ENCODE measurements at regions not wholly inside any gene's neighbourhood (a gene's known extent, or its start where the extent isn't known, plus 50 kb on each side); places are given as distances from the start of the nearest gene placed in this dataset.

DNA sequence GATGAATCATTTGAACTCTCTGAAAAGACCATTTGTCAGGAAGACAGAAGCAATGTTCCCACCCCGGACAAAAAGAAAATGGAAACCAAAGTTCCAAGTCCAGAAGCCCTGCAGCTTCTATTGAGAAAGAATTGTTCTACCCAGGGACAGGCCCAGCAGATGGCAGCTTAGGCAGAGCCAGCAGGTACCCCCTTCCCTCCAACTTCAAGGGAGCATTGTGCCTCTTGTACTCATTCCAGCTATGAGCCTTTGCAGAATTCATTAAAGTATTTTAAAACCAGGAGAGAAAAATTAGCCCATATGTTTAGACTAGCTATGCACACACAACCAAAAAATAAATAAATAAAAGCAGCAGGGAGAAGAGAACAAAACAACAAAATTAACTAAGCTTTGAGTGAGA, 85.2 kb upstream of the KCND3 start:
- no peak for TF ChIP-seq CTCF (conservative IDR thresholded peaks at IDR 0.05)
- Mint-ChIP-seq H3K4me3 (no peak overlapping the region), H3K27me3 (peaks cover 11% of the 10 kb centered on the region), H3K27ac (no peak overlapping the region), H3K4me1 (ENCODE audit: unreplicated experiment) (no peaks in the 10 kb centered on the region), H3K9me3 (no peaks in the 10 kb centered on the region), H3K36me3 (no peaks in the 10 kb centered on the region)
- no peak for DNase-seq (ENCODE audit: extremely low spot score, unreplicated experiment)

GRCh38 chr1:112075566-112075965, 86.1 kb upstream of the KCND3 start:
- H3K27me3 Mint-ChIP-seq, result peaks cover 12% of the 10 kb centered on the region
- TF ChIP-seq CTCF (conservative IDR thresholded peaks at IDR 0.05), result no peak
- no peaks in the 10 kb centered on the region for H3K9me3 Mint-ChIP-seq
- H3K27ac Mint-ChIP-seq, result no peak overlapping the region
- H3K36me3 Mint-ChIP-seq, result no peaks in the 10 kb centered on the region
- no peak for DNase-seq (ENCODE audit: extremely low spot score, unreplicated experiment)
- H3K4me3 Mint-ChIP-seq, result no peak overlapping the region
- no peaks in the 10 kb centered on the region for H3K4me1 Mint-ChIP-seq (ENCODE audit: unreplicated experiment)

GRCh38 chr1:112079446-112079845, 90.0 kb upstream of the KCND3 start:
- no peak overlapping the region for H3K27ac Mint-ChIP-seq
- no peak overlapping the region for H3K4me3 Mint-ChIP-seq
- TF ChIP-seq CTCF (conservative IDR thresholded peaks at IDR 0.05), result no peak
- H3K27me3 Mint-ChIP-seq, result peaks cover 15% of the 10 kb centered on the region
- no peak for DNase-seq (ENCODE audit: extremely low spot score, unreplicated experiment)
- H3K36me3 Mint-ChIP-seq, result no peaks in the 10 kb centered on the region
- no peaks in the 10 kb centered on the region for H3K4me1 Mint-ChIP-seq (ENCODE audit: unreplicated experiment)
- H3K9me3 Mint-ChIP-seq, result no peaks in the 10 kb centered on the region

- no peak for DNase-seq (ENCODE audit: extremely low spot score, unreplicated experiment)
- no peaks in the 10 kb centered on the region for H3K36me3 Mint-ChIP-seq
- TF ChIP-seq CTCF (conservative IDR thresholded peaks at IDR 0.05), result no peak
- H3K27ac Mint-ChIP-seq, result no peak overlapping the region
- no peaks in the 10 kb centered on the region for H3K4me1 Mint-ChIP-seq (ENCODE audit: unreplicated experiment)
- no peaks in the 10 kb centered on the region for H3K9me3 Mint-ChIP-seq
- peaks cover 27% of the 10 kb centered on the region for H3K27me3 Mint-ChIP-seq
- no peak overlapping the region for H3K4me3 Mint-ChIP-seq
Measured at GRCh38 chr1:112083487-112083886, 94.0 kb upstream of the KCND3 start.

DNA sequence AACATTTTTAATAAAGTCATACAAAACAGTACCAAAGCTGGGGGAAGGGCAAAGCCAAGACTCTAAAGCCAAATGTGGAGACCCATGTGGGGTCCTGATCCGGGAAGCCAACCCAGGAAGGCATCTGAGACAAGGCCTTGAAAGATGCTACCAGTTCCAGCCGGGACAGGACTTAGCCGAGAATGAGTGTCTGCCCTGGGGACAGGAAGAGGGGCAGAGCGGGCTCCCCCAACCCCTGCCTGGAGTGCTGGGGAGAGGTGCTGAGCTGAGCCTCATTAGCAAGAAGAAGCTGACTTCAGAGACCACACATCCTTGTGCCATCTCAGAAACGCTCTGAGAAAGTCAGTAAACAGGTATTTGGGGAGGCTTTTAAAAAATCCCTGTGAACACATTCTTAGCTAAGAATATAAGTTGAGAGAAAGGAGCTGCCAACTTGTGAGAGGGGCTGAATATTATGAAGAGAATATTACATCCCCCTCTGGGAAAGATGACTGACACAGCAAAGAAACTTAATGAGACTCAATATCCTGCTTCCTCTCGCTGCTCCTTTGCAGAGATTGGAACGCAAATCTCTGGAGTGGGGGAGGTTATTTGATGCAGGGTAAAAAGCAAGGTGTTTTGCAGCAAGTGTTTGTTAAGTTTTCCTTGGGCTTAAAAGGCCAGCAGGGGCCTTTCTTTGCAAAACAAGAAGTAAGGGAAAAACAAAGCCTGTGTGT, 103.3 kb upstream of the KCND3 start:
- H3K36me3 Mint-ChIP-seq, result no peaks in the 10 kb centered on the region
- no peaks in the 10 kb centered on the region for H3K9me3 Mint-ChIP-seq
- H3K27me3 Mint-ChIP-seq, result peaks cover 54% of the 10 kb centered on the region
- no peak for TF ChIP-seq CTCF (conservative IDR thresholded peaks at IDR 0.05)
- H3K4me3 Mint-ChIP-seq, result no peak overlapping the region
- DNase-seq (ENCODE audit: extremely low spot score, unreplicated experiment), result no peak
- H3K27ac Mint-ChIP-seq, result no peak overlapping the region
- H3K4me1 Mint-ChIP-seq (ENCODE audit: unreplicated experiment), result no peaks in the 10 kb centered on the region

GRCh38 chr1:112093372-112093694, 103.9 kb upstream of the KCND3 start:
- no peaks in the 10 kb centered on the region for H3K4me1 Mint-ChIP-seq (ENCODE audit: unreplicated experiment)
- H3K36me3 Mint-ChIP-seq, result no peaks in the 10 kb centered on the region
- H3K27me3 Mint-ChIP-seq, result peaks cover 54% of the 10 kb centered on the region
- H3K4me3 Mint-ChIP-seq, result no peak overlapping the region
- TF ChIP-seq CTCF (conservative IDR thresholded peaks at IDR 0.05), result no peak
- DNase-seq (ENCODE audit: extremely low spot score, unreplicated experiment), result no peak
- H3K9me3 Mint-ChIP-seq, result no peaks in the 10 kb centered on the region
- H3K27ac Mint-ChIP-seq, result no peak overlapping the region

Data from type B pancreatic cell (in vitro differentiated cells).